ENCODE measurements at regions not wholly inside any gene's neighbourhood (a gene's known extent, or its start where the extent isn't known, plus 50 kb on each side); places are given as distances from the start of the nearest gene placed in this dataset.

- no peak for TF ChIP-seq CTCF (IDR thresholded peaks at IDR 0.05)
- no peak for TF ChIP-seq POLR2A (IDR thresholded peaks at IDR 0.05)
Observed at GRCh38 chr11:116110802-116111201, 606.6 kb upstream of the CADM1 start.

Data from prostate gland (tissue), 2 donors.